Loucy (cell line): ENCODE measurements at regions not wholly inside any gene's neighbourhood (a gene's known extent, or its start where the extent isn't known, plus 50 kb on each side); places are given as distances from the start of the nearest gene placed in this dataset.

Experiments
- EZH2phosphoT487 ChIP-seq: fragments of 200-600 bp; IDR thresholded peaks from 2 replicates; pipeline ENCODE4 v1.6.1; 2018; ENCODE audit warnings: antibody characterized with exemption, mild to moderate bottlenecking, moderate library complexity, borderline replicate concordance
- TF ChIP-seq, protein P1 (sequence below): fragments of 200-600 bp; sonication (generic); conservative IDR thresholded peaks from 2 replicates; pipeline ENCODE4 v1.5.1; 2014; ENCODE audit warnings: mild to moderate bottlenecking, antibody characterized with exemption, low read length

DNA sequence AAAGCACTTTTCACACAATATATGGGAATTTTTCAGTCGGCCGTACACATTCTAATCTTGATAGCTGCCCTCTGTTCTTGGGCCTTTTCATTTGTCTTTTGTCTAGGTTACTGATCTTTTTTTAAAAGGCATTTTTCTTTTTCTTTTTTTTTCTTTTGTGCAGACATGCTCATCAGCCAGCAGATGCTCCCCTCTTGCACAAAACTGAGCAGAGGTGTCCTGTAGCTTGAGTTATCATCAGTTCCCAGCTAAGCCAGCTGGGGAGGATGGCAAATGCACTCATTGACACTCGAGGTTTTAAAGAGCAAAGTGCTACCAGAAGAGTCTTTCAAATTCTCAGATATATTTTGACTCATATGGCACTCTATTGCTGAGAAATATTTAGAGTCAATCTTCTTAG is 913.9 kb upstream of the SEL1L start:
- TF ChIP-seq, protein P1, sequence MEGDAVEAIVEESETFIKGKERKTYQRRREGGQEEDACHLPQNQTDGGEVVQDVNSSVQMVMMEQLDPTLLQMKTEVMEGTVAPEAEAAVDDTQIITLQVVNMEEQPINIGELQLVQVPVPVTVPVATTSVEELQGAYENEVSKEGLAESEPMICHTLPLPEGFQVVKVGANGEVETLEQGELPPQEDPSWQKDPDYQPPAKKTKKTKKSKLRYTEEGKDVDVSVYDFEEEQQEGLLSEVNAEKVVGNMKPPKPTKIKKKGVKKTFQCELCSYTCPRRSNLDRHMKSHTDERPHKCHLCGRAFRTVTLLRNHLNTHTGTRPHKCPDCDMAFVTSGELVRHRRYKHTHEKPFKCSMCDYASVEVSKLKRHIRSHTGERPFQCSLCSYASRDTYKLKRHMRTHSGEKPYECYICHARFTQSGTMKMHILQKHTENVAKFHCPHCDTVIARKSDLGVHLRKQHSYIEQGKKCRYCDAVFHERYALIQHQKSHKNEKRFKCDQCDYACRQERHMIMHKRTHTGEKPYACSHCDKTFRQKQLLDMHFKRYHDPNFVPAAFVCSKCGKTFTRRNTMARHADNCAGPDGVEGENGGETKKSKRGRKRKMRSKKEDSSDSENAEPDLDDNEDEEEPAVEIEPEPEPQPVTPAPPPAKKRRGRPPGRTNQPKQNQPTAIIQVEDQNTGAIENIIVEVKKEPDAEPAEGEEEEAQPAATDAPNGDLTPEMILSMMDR: no peak
- no peak for TF ChIP-seq EZH2phosphoT487
